Gastrocnemius medialis (tissue), 4 donors: ENCODE measurements at regions not wholly inside any gene's neighbourhood (a gene's known extent, or its start where the extent isn't known, plus 50 kb on each side); places are given as distances from the start of the nearest gene placed in this dataset.

ENCODE experiments used
- ATAC-seq, 2 donors: fragments of 150-250 bp; one replicate each; pipeline ENCODE4 v1.9.1; 2016
- DNase-seq, 2 donors: peaks; one replicate each; pipeline ENCODE4 v3.0.0-alpha.2; 2019
- H3K27ac ChIP-seq, 4 donors: fragments of 200-600 bp; sonication (generic); 1 replicate in 1 of 4; 2 replicates in 3 of 4; pipeline ENCODE4 v1.5.1; 2016 to 2018; ENCODE audit warnings: mild to moderate bottlenecking in 2 of 4, moderate library complexity in 1 of 4
- H3K27me3 ChIP-seq, 3 donors: fragments of 200-600 bp; sonication (generic) in 2 of 3; 1 replicate in 1 of 3; 2 replicates in 2 of 3; pipeline versions ENCODE4 v1.5.1 to v1.6.0; 2016 to 2019; ENCODE audit warnings: mild to moderate bottlenecking in 1 of 3, moderate library complexity in 1 of 3
- H3K36me3 ChIP-seq, 2 donors: fragments of 200-600 bp; sonication (generic) in 1 of 2; one replicate each; pipeline ENCODE4 v1.5.1; 2017 to 2018
- H3K4me1 ChIP-seq, 2 donors: fragments of 200-600 bp; sonication (generic) in 1 of 2; one replicate each; pipeline ENCODE4 v1.5.1; 2016 to 2017; ENCODE audit warnings: mild to moderate bottlenecking in 2 of 2
- H3K4me3 ChIP-seq, 4 donors: fragments of 200-600 bp; sonication (generic) in 3 of 4; 1 replicate in 1 of 4; 2 replicates in 3 of 4; pipeline ENCODE4 v1.5.1; 2016 to 2019; ENCODE audit warnings: mild to moderate bottlenecking in 2 of 4
- H3K9me3 ChIP-seq, 3 donors: fragments of 200-600 bp; sonication (generic) in 2 of 3; 1 replicate in 1 of 3; 2 replicates in 2 of 3; pipeline ENCODE4 v1.5.1; 2016 to 2019
- POLR2A ChIP-seq, 2 donors: fragments of 450-650 bp; IDR thresholded peaks; one replicate each; pipeline ENCODE4 v1.6.1; 2017; ENCODE audit warnings: antibody characterized with exemption in 2 of 2, mild to moderate bottlenecking in 2 of 2, moderate library complexity in 2 of 2
- in situ Hi-C, 4 donors: fragments of 200-750 bp; cut with MboI; loops; one replicate each; pipeline versions ENCODE4 v1.15.0 to v1.8.0; 2017; ENCODE audit warnings: low sequenced_read_pairs in 4 of 4
- intact Hi-C: fragments of 100-400 bp; cut with DNase I; formaldehyde crosslinking; loops from one replicate; pipeline ENCODE4 v1.15.1; 2023; ENCODE audit warnings: low total_unique reads
- TF ChIP-seq, protein P1 (sequence below), 5 experiments: fragments of 450-650 bp in 3 of 5; fragments of 200-600 bp in 2 of 5; sonication (generic) in 2 of 5; IDR thresholded peaks in 4 of 5; conservative IDR thresholded peaks in 1 of 5; 1 replicate in 4 of 5; 2 replicates in 1 of 5; pipeline ENCODE4 v1.5.1; 2016 to 2019; ENCODE audit warnings: antibody characterized with exemption in 5 of 5, mild to moderate bottlenecking in 3 of 5, moderate library complexity in 3 of 5

- H3K9me3 ChIP-seq, result no peaks in the 10 kb centered on the region
- no peak for DNase-seq
- H3K4me3 ChIP-seq, result no peak overlapping the region
- H3K27ac ChIP-seq, result no peak overlapping the region
- intact Hi-C loops, result no loop called here
- in situ Hi-C loops, result no loop called here
- TF ChIP-seq, protein P1, sequence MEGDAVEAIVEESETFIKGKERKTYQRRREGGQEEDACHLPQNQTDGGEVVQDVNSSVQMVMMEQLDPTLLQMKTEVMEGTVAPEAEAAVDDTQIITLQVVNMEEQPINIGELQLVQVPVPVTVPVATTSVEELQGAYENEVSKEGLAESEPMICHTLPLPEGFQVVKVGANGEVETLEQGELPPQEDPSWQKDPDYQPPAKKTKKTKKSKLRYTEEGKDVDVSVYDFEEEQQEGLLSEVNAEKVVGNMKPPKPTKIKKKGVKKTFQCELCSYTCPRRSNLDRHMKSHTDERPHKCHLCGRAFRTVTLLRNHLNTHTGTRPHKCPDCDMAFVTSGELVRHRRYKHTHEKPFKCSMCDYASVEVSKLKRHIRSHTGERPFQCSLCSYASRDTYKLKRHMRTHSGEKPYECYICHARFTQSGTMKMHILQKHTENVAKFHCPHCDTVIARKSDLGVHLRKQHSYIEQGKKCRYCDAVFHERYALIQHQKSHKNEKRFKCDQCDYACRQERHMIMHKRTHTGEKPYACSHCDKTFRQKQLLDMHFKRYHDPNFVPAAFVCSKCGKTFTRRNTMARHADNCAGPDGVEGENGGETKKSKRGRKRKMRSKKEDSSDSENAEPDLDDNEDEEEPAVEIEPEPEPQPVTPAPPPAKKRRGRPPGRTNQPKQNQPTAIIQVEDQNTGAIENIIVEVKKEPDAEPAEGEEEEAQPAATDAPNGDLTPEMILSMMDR (IDR thresholded peaks at IDR 0.05 in 4 of 5, conservative IDR thresholded peaks at IDR 0.05 in 1 of 5), result no peak
- TF ChIP-seq POLR2A (IDR thresholded peaks at IDR 0.05), result no peak
- no peak for ATAC-seq
- no peaks in the 10 kb centered on the region for H3K27me3 ChIP-seq
- H3K36me3 ChIP-seq, result no peaks in the 10 kb centered on the region
- no peaks in the 10 kb centered on the region for H3K4me1 ChIP-seq
Measured at GRCh38 chr1:239322369-239322768, 64.0 kb upstream of the CHRM3 start.

DNA sequence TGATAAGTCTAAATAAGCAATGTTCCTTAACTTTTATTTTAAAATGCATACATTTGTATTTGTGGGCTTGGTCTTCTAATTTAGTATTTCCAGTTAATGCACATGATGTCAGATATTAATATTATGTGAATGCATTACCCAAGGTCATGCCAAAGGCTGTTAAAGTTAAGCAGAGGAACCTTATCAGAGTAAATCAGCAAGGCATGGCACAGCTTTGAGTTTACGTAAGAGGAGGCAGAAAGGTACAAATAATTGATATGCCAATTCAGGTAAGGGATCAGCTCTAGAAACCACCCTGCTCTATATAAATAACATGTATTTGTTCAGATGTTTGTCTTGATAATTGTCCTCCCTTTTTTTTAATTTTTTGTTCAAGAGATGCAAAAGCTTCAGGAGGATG, 64.5 kb upstream of the CHRM3 start:
- intact Hi-C loops, result no loop called here
- ATAC-seq, result no peak
- TF ChIP-seq, protein P1 (IDR thresholded peaks at IDR 0.05 in 4 of 5, conservative IDR thresholded peaks at IDR 0.05 in 1 of 5), result no peak
- TF ChIP-seq POLR2A (IDR thresholded peaks at IDR 0.05), result no peak

GRCh38 chr1:239317948-239318347, 68.4 kb upstream of the CHRM3 start:
- Histone ChIP-seq H3K27me3 (no peaks in the 10 kb centered on the region), H3K9me3 (no peaks in the 10 kb centered on the region), H3K36me3 (no peaks in the 10 kb centered on the region), H3K4me1 (no peaks in the 10 kb centered on the region), H3K4me3 (no peak overlapping the region), H3K27ac (no peak overlapping the region)
- DNase-seq (no peak), ATAC-seq (no peak)
- in situ Hi-C loops (no loop called here), intact Hi-C loops (no loop called here)
- TF ChIP-seq, protein P1 (IDR thresholded peaks at IDR 0.05 in 4 of 5, conservative IDR thresholded peaks at IDR 0.05 in 1 of 5), result no peak
- TF ChIP-seq POLR2A (IDR thresholded peaks at IDR 0.05), result no peak

More for the DNA sequence above, 64.5 kb upstream of the CHRM3 start:
- Histone ChIP-seq H3K4me1 (no peaks in the 10 kb centered on the region), H3K27me3 (no peaks in the 10 kb centered on the region), H3K36me3 (no peaks in the 10 kb centered on the region), H3K4me3 (no peak overlapping the region), H3K9me3 (no peaks in the 10 kb centered on the region), H3K27ac (no peak overlapping the region)
- no peak for DNase-seq
- in situ Hi-C loops, result no loop called here

- Histone ChIP-seq H3K27me3 (no peaks in the 10 kb centered on the region), H3K4me1 (no peaks in the 10 kb centered on the region), H3K27ac (no peak overlapping the region), H3K36me3 (no peaks in the 10 kb centered on the region), H3K9me3 (no peaks in the 10 kb centered on the region), H3K4me3 (no peak overlapping the region)
- intact Hi-C loops, result no loop called here
- no peak for DNase-seq
- TF ChIP-seq, protein P1 (IDR thresholded peaks at IDR 0.05 in 4 of 5, conservative IDR thresholded peaks at IDR 0.05 in 1 of 5), result no peak
- TF ChIP-seq POLR2A (IDR thresholded peaks at IDR 0.05), result no peak
- in situ Hi-C loops, result no loop called here
- no peak for ATAC-seq
Measured at GRCh38 chr1:239315631-239316217, 70.6 kb upstream of the CHRM3 start.

DNA sequence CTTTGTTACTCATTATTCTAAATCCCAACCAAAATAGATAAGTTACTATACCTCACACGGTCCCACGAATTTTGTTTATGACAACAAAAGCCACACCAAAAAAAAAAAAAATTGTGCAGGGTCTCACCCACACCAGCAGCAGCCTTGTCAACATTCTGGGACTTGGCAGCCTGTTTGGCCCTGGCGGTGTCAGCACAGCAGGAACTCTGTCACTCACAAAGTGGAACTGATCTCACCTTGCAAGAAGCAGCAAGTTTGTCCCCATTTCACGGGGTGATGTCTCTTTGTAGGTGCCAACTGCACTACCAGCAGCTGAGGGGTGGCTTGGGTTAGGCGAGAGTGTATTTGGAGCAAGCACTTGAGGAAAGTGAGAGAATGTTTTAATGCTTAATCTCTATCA, 75.0 kb upstream of the CHRM3 start:
- Histone ChIP-seq H3K4me1 (no peaks in the 10 kb centered on the region), H3K27ac (no peak overlapping the region), H3K9me3 (no peaks in the 10 kb centered on the region), H3K4me3 (no peak overlapping the region), H3K36me3 (no peaks in the 10 kb centered on the region), H3K27me3 (no peaks in the 10 kb centered on the region)
- ATAC-seq (no peak), DNase-seq (no peak)
- TF ChIP-seq POLR2A (IDR thresholded peaks at IDR 0.05), result no peak
- TF ChIP-seq, protein P1 (IDR thresholded peaks at IDR 0.05 in 4 of 5, conservative IDR thresholded peaks at IDR 0.05 in 1 of 5), result no peak
- in situ Hi-C loops, result no loop called here
- intact Hi-C loops, result no loop called here
